H1 (cell line): ENCODE measurements at regions not wholly inside any gene's neighbourhood (a gene's known extent, or its start where the extent isn't known, plus 50 kb on each side); places are given as distances from the start of the nearest gene placed in this dataset.

Experiments
- CTCF ChIA-PET: fragments of 300-600 bp; sonication (Branson Sonifier 250); formaldehyde crosslinking; loops from one replicate; lab custom pipeline; 2021; ENCODE audit not compliant: partially characterized antibody; lab: Charles Lee
- POLR2A ChIA-PET: fragments of 300-600 bp; sonication (Branson Sonifier 250); formaldehyde crosslinking; loops from one replicate; lab custom pipeline; 2021; ENCODE audit warnings: inconsistent platforms; ENCODE audit not compliant: partially characterized antibody; lab: Charles Lee
- DNase-seq, 2 experiments: peaks; one replicate each; pipeline versions ENCODE4 v3.0.0 to v3.0.0-alpha.2; 2010 to 2022; ENCODE audit warnings: low spot score in 2 of 2, low read depth in 1 of 2, mixed read lengths in 1 of 2
- FAIRE-seq: peaks from 2 replicates; lab custom pipeline; 2011; peaks lifted over from hg19 to GRCh38; lab: Jason Lieb, UNC
- H2AFZ ChIP-seq: 2 replicates; pipeline ENCODE4 v1.8.1; 2012; ENCODE audit warnings: low read length, inconsistent platforms
- H2AK5ac ChIP-seq: 2 replicates; pipeline ENCODE4 v1.6.1; 2013; ENCODE audit warnings: low read depth, low read length
- H2BK120ac ChIP-seq: replicated peaks from 2 replicates; pipeline ENCODE3; 2013; ENCODE audit warnings: low read depth, low read length, inconsistent platforms
- H2BK12ac ChIP-seq: 2 replicates; pipeline ENCODE4 v1.6.1; 2013; ENCODE audit warnings: low read depth, low read length
- H2BK15ac ChIP-seq: 2 replicates; pipeline ENCODE4 v1.6.1; 2013; ENCODE audit warnings: low read length
- H2BK20ac ChIP-seq: 2 replicates; pipeline ENCODE4 v1.6.1; 2013; ENCODE audit warnings: low read length
- H2BK5ac ChIP-seq: 2 replicates; pipeline ENCODE4 v1.6.1; 2013; ENCODE audit warnings: low read depth, low read length
- H3K14ac ChIP-seq: 2 replicates; pipeline ENCODE4 v1.6.1; 2013; ENCODE audit warnings: inconsistent platforms; ENCODE audit not compliant: insufficient read length
- H3K18ac ChIP-seq: 2 replicates; pipeline ENCODE4 v1.6.1; 2013; ENCODE audit warnings: low read length; ENCODE audit errors: extremely low read depth
- H3K23ac ChIP-seq: 2 replicates; pipeline ENCODE4 v1.6.1; 2013; ENCODE audit warnings: inconsistent platforms; ENCODE audit not compliant: insufficient read length
- H3K23me2 ChIP-seq: 2 replicates; pipeline ENCODE4 v1.6.1; 2013; ENCODE audit warnings: low read depth, low read length
- H3K27ac ChIP-seq: 2 replicates; pipeline ENCODE4 v1.6.1; 2011; ENCODE audit warnings: low read depth, low read length, inconsistent platforms
- H3K27me3 ChIP-seq, 4 experiments: replicated peaks in 1 of 4; 1 replicate in 1 of 4; 2 replicates in 3 of 4; pipeline versions ENCODE4 v1.6.1 to v1.8.1; 2011 to 2013; ENCODE audit warnings: low read length in 3 of 4, mild to moderate bottlenecking in 3 of 4, inconsistent platforms in 2 of 4, mixed read lengths in 2 of 4, moderate library complexity in 1 of 4; ENCODE audit not compliant: control insufficient read depth in 3 of 4, insufficient read depth in 3 of 4; ENCODE audit errors: extremely low read depth in 1 of 4
- H3K36me3 ChIP-seq, 4 experiments: 2 replicates each; pipeline versions ENCODE4 v1.6.1 to v1.8.1; 2011 to 2013; ENCODE audit warnings: mild to moderate bottlenecking in 4 of 4, low read length in 3 of 4, moderate library complexity in 2 of 4, control low read depth in 1 of 4, inconsistent platforms in 1 of 4; ENCODE audit not compliant: insufficient read depth in 4 of 4, control insufficient read depth in 2 of 4
- H3K4ac ChIP-seq: replicated peaks from 2 replicates; pipeline ENCODE3; 2013; ENCODE audit warnings: low read length, low read depth, mixed read lengths, inconsistent platforms; ENCODE audit not compliant: insufficient read length
- H3K4me1 ChIP-seq, 4 experiments: replicated peaks in 1 of 4; 1 replicate in 1 of 4; 2 replicates in 3 of 4; pipeline versions ENCODE4 v1.6.1 to v1.8.1; 2011 to 2013; ENCODE audit warnings: low read length in 3 of 4, inconsistent platforms in 2 of 4, mixed read lengths in 1 of 4; ENCODE audit not compliant: insufficient read depth in 4 of 4, control insufficient read depth in 3 of 4
- H3K4me2 ChIP-seq, 2 experiments: 2 replicates each; pipeline versions ENCODE4 v1.6.1 to v1.8.1; 2011 to 2013; ENCODE audit warnings: low read depth in 2 of 2, low read length in 2 of 2, control low read depth in 1 of 2, inconsistent platforms in 1 of 2, mild to moderate bottlenecking in 1 of 2; ENCODE audit not compliant: insufficient read depth in 1 of 2
- H3K4me3 ChIP-seq, 4 experiments: fragments of 200-600, 300-600 bp in 1 of 4; sonication (generic), shearing (Covaris generic), sonication (Bioruptor Twin) in 1 of 4; 2 replicates each; pipeline versions ENCODE4 v1.5.1 to v1.8.1; 2011 to 2016; ENCODE audit warnings: low read length in 4 of 4, low read depth in 3 of 4, control low read depth in 2 of 4, inconsistent platforms in 2 of 4, mild to moderate bottlenecking in 2 of 4, mixed read lengths in 1 of 4, moderate library complexity in 1 of 4; ENCODE audit not compliant: insufficient read depth in 2 of 4; ENCODE audit errors: extremely low read depth in 1 of 4
- H3K56ac ChIP-seq: replicated peaks from 2 replicates; pipeline ENCODE3; 2013; ENCODE audit warnings: low read depth, mild to moderate bottlenecking, mixed read lengths, low read length, inconsistent platforms; ENCODE audit not compliant: insufficient read length
- H3K79me1 ChIP-seq: 2 replicates; pipeline ENCODE4 v1.6.1; 2013; ENCODE audit warnings: low read depth, low read length, control low read depth
- H3K79me2 ChIP-seq, 2 experiments: 2 replicates each; pipeline versions ENCODE4 v1.6.1 to v1.8.1; 2012 to 2013; ENCODE audit warnings: low read length in 2 of 2, mild to moderate bottlenecking in 2 of 2, inconsistent platforms in 1 of 2; ENCODE audit not compliant: insufficient read depth in 2 of 2, control insufficient read depth in 1 of 2
- H3K9ac ChIP-seq, 4 experiments: replicated peaks in 1 of 4; 1 replicate in 1 of 4; 2 replicates in 3 of 4; pipeline versions ENCODE4 v1.6.1 to v1.8.1; 2011 to 2013; ENCODE audit warnings: low read depth in 3 of 4, low read length in 3 of 4, control low read depth in 2 of 4, mild to moderate bottlenecking in 2 of 4, moderate library complexity in 2 of 4, inconsistent platforms in 1 of 4; ENCODE audit errors: extremely low read depth in 1 of 4
- H3K9me3 ChIP-seq, 2 experiments: 2 replicates each; pipeline versions ENCODE4 v1.6.1 to v1.8.1; 2012 to 2013; ENCODE audit warnings: mild to moderate bottlenecking in 2 of 2, moderate library complexity in 2 of 2, control low read depth in 1 of 2, inconsistent platforms in 1 of 2, low read depth in 1 of 2, low read length in 1 of 2, mixed read lengths in 1 of 2; ENCODE audit not compliant: insufficient read depth in 2 of 2
- H4K20me1 ChIP-seq, 2 experiments: replicated peaks in 1 of 2; 2 replicates each; pipeline versions ENCODE3 to v1.8.1; 2011 to 2013; ENCODE audit warnings: inconsistent platforms in 2 of 2, low read length in 2 of 2, mild to moderate bottlenecking in 1 of 2; ENCODE audit not compliant: insufficient read depth in 2 of 2, control insufficient read depth in 1 of 2
- H4K5ac ChIP-seq: 2 replicates; pipeline ENCODE4 v1.6.1; 2013; ENCODE audit warnings: low read length, low read depth, mixed read lengths, inconsistent platforms; ENCODE audit not compliant: insufficient read length
- H4K8ac ChIP-seq: 2 replicates; pipeline ENCODE4 v1.8.0; 2013; ENCODE audit warnings: mild to moderate bottlenecking, moderate library complexity, low read length, inconsistent platforms; ENCODE audit not compliant: insufficient read depth; ENCODE audit errors: extremely low read depth
- H4K91ac ChIP-seq: replicated peaks from 2 replicates; pipeline ENCODE3; 2013; ENCODE audit warnings: low read length, mixed read lengths, inconsistent platforms; ENCODE audit not compliant: insufficient read length
- BACH1 ChIP-seq: IDR thresholded peaks from 2 replicates; pipeline ENCODE4 v1.6.1; 2012; ENCODE audit warnings: low read length, improper control_type of control experiment
- CTBP2 ChIP-seq: IDR thresholded peaks from 2 replicates; pipeline ENCODE4 v1.7.0; 2011; ENCODE audit warnings: borderline replicate concordance, mild to moderate bottlenecking, moderate library complexity, mixed read lengths, low read length; ENCODE audit not compliant: insufficient read depth, insufficient read length
- E2F6 ChIP-seq: IDR thresholded peaks from 2 replicates; pipeline ENCODE4 v1.6.1; 2012; ENCODE audit warnings: inconsistent platforms
- FOSL1 ChIP-seq: IDR thresholded peaks from 2 replicates; pipeline ENCODE4 v1.6.1; 2011; ENCODE audit warnings: mild to moderate bottlenecking, low read depth, low read length, moderate library complexity; ENCODE audit not compliant: insufficient read depth
- GABPA ChIP-seq: IDR thresholded peaks from 2 replicates; pipeline ENCODE4 v1.6.1; 2011; ENCODE audit warnings: mild to moderate bottlenecking, low read length, moderate library complexity, borderline replicate concordance; ENCODE audit not compliant: insufficient read depth
- JUND ChIP-seq: IDR thresholded peaks from 2 replicates; pipeline ENCODE4 v1.6.1; 2011; ENCODE audit warnings: mild to moderate bottlenecking, improper control_type of control experiment, low read length
- KDM5A ChIP-seq: fragments of 200-600 bp; IDR thresholded peaks from 2 replicates; pipeline ENCODE4 v1.7.1; 2012; ENCODE audit warnings: mild to moderate bottlenecking, low read length, inconsistent platforms, mixed read lengths
- MAX ChIP-seq: IDR thresholded peaks from 2 replicates; pipeline ENCODE4 v1.6.1; 2012; ENCODE audit warnings: inconsistent platforms
- PHF8 ChIP-seq: fragments of 200-600 bp; sonication (generic); conservative IDR thresholded peaks from 2 replicates; pipeline ENCODE4 v1.7.1; 2012; ENCODE audit warnings: low read depth, mild to moderate bottlenecking, inconsistent platforms, low read length, moderate library complexity
- SIRT6 ChIP-seq: IDR thresholded peaks from one replicate; pipeline ENCODE4 v1.7.1; 2012; ENCODE audit warnings: low read length, inconsistent platforms
- SIX5 ChIP-seq: IDR thresholded peaks from 2 replicates; pipeline ENCODE4 v1.6.1; 2011; ENCODE audit warnings: mild to moderate bottlenecking, low read depth, low read length
- SP1 ChIP-seq: IDR thresholded peaks from 2 replicates; pipeline ENCODE4 v1.6.1; 2011; ENCODE audit warnings: low read depth, low read length
- SRF ChIP-seq: IDR thresholded peaks from 2 replicates; pipeline ENCODE4 v1.6.1; 2011; ENCODE audit warnings: mild to moderate bottlenecking, low read depth, low read length, moderate library complexity
- TCF12 ChIP-seq: IDR thresholded peaks from 2 replicates; pipeline ENCODE4 v1.6.1; 2011; ENCODE audit warnings: low read depth, mild to moderate bottlenecking, low read length
- ZNF274 ChIP-seq: IDR thresholded peaks from 2 replicates; pipeline ENCODE4 v1.7.0; 2012; ENCODE audit warnings: low read length, borderline replicate concordance; ENCODE audit errors: extremely low read depth
- WGBS, 2 experiments: shearing (Covaris generic) in 1 of 2; methylation state at CpG; one replicate each; pipeline versions ENCODE4 v1.1.6 to v1.1.7; 2013 to 2015; ENCODE audit warnings: low lambda C conversion rate in 2 of 2, mixed read lengths in 2 of 2, inconsistent platforms in 1 of 2, low coverage in 1 of 2, missing lambda C conversion rate in 1 of 2; ENCODE audit not compliant: insufficient replicate concordance in 2 of 2, insufficient coverage in 1 of 2, insufficient read length in 1 of 2; ENCODE audit errors: extremely low coverage in 1 of 2, missing lambda C conversion rate in 1 of 2; 5-methylcytosine and 5-hydroxymethylcytosine counted together

DNA sequence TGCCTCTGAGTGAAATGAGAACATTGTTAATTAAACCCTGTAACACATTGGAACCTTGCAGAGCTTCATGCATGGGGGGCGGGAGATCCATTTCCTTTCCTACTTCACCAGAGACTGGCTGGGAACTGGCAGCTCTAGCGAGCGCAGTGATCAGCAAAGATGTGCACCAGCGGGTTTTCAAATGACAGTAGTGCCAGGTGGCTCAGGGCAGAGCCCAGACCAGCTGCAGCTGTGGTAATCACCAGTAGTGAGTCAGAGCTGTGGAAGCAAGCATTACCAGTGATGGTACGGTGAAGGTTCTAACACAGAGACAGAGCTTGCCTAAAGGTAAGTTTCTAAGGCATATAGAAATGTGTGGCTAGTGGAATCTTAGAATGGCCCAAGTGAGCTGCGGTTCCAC is 1009.7 kb upstream of the CELF2 start:
- Histone ChIP-seq H3K4me2 (no peak overlapping the region), H3K36me3 (no peaks in the 10 kb centered on the region), H3K4ac (no peak overlapping the region), H3K56ac (no peak overlapping the region), H3K79me2 (no peaks in the 10 kb centered on the region), H3K14ac (no peak overlapping the region), H3K4me1 (no peaks in the 10 kb centered on the region), H2BK12ac (no peak overlapping the region), H3K4me3 (no peak overlapping the region), H2AK5ac (no peak overlapping the region), H4K8ac (peak overlapping the region; percentile 20; the same call in 1 of the 2 replicates), H2BK120ac (no peak overlapping the region), H3K23me2 (no peaks in the 10 kb centered on the region), H3K9ac (no peak overlapping the region), H3K79me1 (no peaks in the 10 kb centered on the region), H2BK15ac (no peak overlapping the region), H2BK20ac (no peak overlapping the region), H4K5ac (no peak overlapping the region), H3K9me3 (no peaks in the 10 kb centered on the region), H3K27me3 (no peaks in the 10 kb centered on the region), H3K27ac (no peak overlapping the region), H4K20me1 (no peaks in the 10 kb centered on the region), H4K91ac (no peak overlapping the region), H3K23ac (no peak overlapping the region), H2AFZ (0 out of 2 replicates have a peak overlapping the region, but pooled peaks have one; percentile 17), H3K18ac (no peak overlapping the region), H2BK5ac (no peak overlapping the region)
- DNase-seq (no peak), FAIRE-seq (no peak)
- 94% methylated on average over 6 of the region's 6 CpGs; no CpG with 5 or more reads in 1 of the 2 experiments for WGBS, 2 experiments
- CTCF ChIA-PET = interaction anchor here (0.8 to 1.1 kb wide), 2 partner anchors 8 to 665 kb away, joined by 3 read pairs; no protein-coding TSS in a partner anchor
- POLR2A ChIA-PET = no interaction called here
- TF ChIP-seq PHF8 (no peak), KDM5A (no peak), FOSL1 (no peak), TCF12 (no peak), ZNF274 (no peak), GABPA (no peak), MAX (no peak), E2F6 (no peak), SP1 (no peak), SIRT6 (no peak), BACH1 (no peak), JUND (no peak), CTBP2 (no peak), SIX5 (no peak), SRF (no peak)
